PC-3 (cell line): ENCODE measurements at regions not wholly inside any gene's neighbourhood (a gene's known extent, or its start where the extent isn't known, plus 50 kb on each side); places are given as distances from the start of the nearest gene placed in this dataset.

Source experiments
- EZH2 ChIP-seq: fragments of 300-600 bp; sonication (generic); IDR thresholded peaks from one replicate; pipeline ENCODE4 v1.6.1; 2017; ENCODE audit warnings: antibody characterized with exemption, mild to moderate bottlenecking, low read length; ENCODE audit not compliant: unreplicated experiment
- EZH2phosphoT487 ChIP-seq: fragments of 300-600 bp; sonication (generic); IDR thresholded peaks from 2 replicates; pipeline ENCODE4 v1.6.1; 2018; ENCODE audit warnings: mild to moderate bottlenecking, antibody characterized with exemption, low read length, borderline replicate concordance
- TF ChIP-seq, protein P1 (sequence below): fragments of 300-600 bp; sonication (generic); conservative IDR thresholded peaks from 2 replicates; pipeline ENCODE4 v1.5.1; 2017; ENCODE audit warnings: antibody characterized with exemption, low read depth, mild to moderate bottlenecking, low read length

DNA sequence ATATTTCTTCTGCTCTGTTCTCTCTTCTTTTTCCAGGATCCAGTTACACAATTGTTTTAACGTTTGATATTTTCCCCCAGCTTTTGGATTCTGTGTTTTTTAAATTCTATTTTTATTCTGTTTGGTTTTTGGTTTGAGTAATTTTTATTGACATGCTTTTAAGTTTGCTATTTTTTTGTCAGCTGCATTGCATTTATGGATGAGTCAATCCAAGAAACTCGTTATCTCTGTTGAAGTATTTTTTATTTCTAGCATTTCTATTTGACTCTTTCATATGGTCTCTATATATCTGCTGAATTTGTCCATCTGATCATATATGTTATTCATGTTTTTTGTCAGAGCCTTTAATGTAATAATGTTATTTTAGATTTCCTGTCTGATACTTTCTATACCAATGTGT, 65.6 kb downstream of the DDIT4L start:
- TF ChIP-seq, protein P1, sequence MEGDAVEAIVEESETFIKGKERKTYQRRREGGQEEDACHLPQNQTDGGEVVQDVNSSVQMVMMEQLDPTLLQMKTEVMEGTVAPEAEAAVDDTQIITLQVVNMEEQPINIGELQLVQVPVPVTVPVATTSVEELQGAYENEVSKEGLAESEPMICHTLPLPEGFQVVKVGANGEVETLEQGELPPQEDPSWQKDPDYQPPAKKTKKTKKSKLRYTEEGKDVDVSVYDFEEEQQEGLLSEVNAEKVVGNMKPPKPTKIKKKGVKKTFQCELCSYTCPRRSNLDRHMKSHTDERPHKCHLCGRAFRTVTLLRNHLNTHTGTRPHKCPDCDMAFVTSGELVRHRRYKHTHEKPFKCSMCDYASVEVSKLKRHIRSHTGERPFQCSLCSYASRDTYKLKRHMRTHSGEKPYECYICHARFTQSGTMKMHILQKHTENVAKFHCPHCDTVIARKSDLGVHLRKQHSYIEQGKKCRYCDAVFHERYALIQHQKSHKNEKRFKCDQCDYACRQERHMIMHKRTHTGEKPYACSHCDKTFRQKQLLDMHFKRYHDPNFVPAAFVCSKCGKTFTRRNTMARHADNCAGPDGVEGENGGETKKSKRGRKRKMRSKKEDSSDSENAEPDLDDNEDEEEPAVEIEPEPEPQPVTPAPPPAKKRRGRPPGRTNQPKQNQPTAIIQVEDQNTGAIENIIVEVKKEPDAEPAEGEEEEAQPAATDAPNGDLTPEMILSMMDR: no peak
- TF ChIP-seq EZH2phosphoT487 (no peak), EZH2 (no peak)
